ENCODE measurements at regions not wholly inside any gene's neighbourhood (a gene's known extent, or its start where the extent isn't known, plus 50 kb on each side); places are given as distances from the start of the nearest gene placed in this dataset.

- 78% methylated on average over 3 of the region's 3 CpGs for WGBS (ENCODE audit: insufficient coverage)
- Histone ChIP-seq H3K27ac (ENCODE audit: low read length) (no peak overlapping the region), H3K9me3 (ENCODE audit: control insufficient read depth, insufficient read depth, low read length) (peaks cover 4% of the 10 kb centered on the region), H3K4me1 (ENCODE audit: control insufficient read depth, insufficient read depth, low read length) (no peaks in the 10 kb centered on the region), H3K4me3 (ENCODE audit: low read length) (no peak overlapping the region), H3K36me3 (ENCODE audit: control insufficient read depth, insufficient read depth, low read length) (no peaks in the 10 kb centered on the region), H3K27me3 (ENCODE audit: control insufficient read depth, insufficient read depth, low read length) (no peaks in the 10 kb centered on the region)
- Mint-ChIP-seq H3K9me3 (peaks cover 2 to 6% of the 10 kb centered on the region in 2 donors), H3K4me1 (no peaks in the 10 kb centered on the region), H3K36me3 (no peaks in the 10 kb centered on the region), H3K4me3 (no peak overlapping the region), H3K27me3 (ENCODE audit: low read depth in 2 of 2) (no peaks in the 10 kb centered on the region), H3K27ac (no peak overlapping the region)
- intact Hi-C loops (cut with micrococcal nuclease), result no loop called here
- no peak for ATAC-seq
- DNase-seq, result no peak
- no peak for TF ChIP-seq CTCF (IDR thresholded peaks at IDR 0.05)
Measured at GRCh38 chr16:75996491-75996890, 270.2 kb upstream of the CPHXL start.

GRCh38 chr16:75997606-75998005 is 271.3 kb upstream of the CPHXL start:
- no peak for TF ChIP-seq CTCF (IDR thresholded peaks at IDR 0.05)
- no peaks in the 10 kb centered on the region for H3K4me1 ChIP-seq (ENCODE audit: control insufficient read depth, insufficient read depth, low read length)
- intact Hi-C loops (cut with micrococcal nuclease), result no loop called here
- H3K27ac ChIP-seq (ENCODE audit: low read length), result no peak overlapping the region
- no peaks in the 10 kb centered on the region for H3K27me3 ChIP-seq (ENCODE audit: control insufficient read depth, insufficient read depth, low read length)
- 90% methylated on average over 2 of the region's 6 CpGs for WGBS (ENCODE audit: insufficient coverage)
- H3K27ac Mint-ChIP-seq, result no peak overlapping the region
- peaks cover 4% of the 10 kb centered on the region for H3K9me3 ChIP-seq (ENCODE audit: control insufficient read depth, insufficient read depth, low read length)
- peaks cover 2 to 7% of the 10 kb centered on the region in 2 donors for H3K9me3 Mint-ChIP-seq
- no peaks in the 10 kb centered on the region for H3K36me3 Mint-ChIP-seq
- no peaks in the 10 kb centered on the region for H3K27me3 Mint-ChIP-seq (ENCODE audit: low read depth in 2 of 2)
- no peaks in the 10 kb centered on the region for H3K4me1 Mint-ChIP-seq
- ATAC-seq (no peak), DNase-seq (no peak)
- H3K4me3 Mint-ChIP-seq, result no peak overlapping the region
- no peak overlapping the region for H3K4me3 ChIP-seq (ENCODE audit: low read length)
- H3K36me3 ChIP-seq (ENCODE audit: control insufficient read depth, insufficient read depth, low read length), result no peaks in the 10 kb centered on the region

GRCh38 chr16:76007645-76008044 is 269.6 kb upstream of the CNTNAP4 start:
- intact Hi-C loops (cut with micrococcal nuclease), result no loop called here
- Histone ChIP-seq H3K36me3 (ENCODE audit: control insufficient read depth, insufficient read depth, low read length) (no peaks in the 10 kb centered on the region), H3K4me3 (ENCODE audit: low read length) (no peak overlapping the region), H3K27ac (ENCODE audit: low read length) (no peak overlapping the region), H3K4me1 (ENCODE audit: control insufficient read depth, insufficient read depth, low read length) (no peaks in the 10 kb centered on the region), H3K27me3 (ENCODE audit: control insufficient read depth, insufficient read depth, low read length) (no peaks in the 10 kb centered on the region), H3K9me3 (ENCODE audit: control insufficient read depth, insufficient read depth, low read length) (no peaks in the 10 kb centered on the region)
- WGBS (ENCODE audit: insufficient coverage), result 89% methylated on average over 1 of the region's 1 CpG
- no peak overlapping the region for H3K4me3 Mint-ChIP-seq
- no peak for ATAC-seq
- H3K36me3 Mint-ChIP-seq, result no peaks in the 10 kb centered on the region
- DNase-seq, result no peak
- TF ChIP-seq CTCF (IDR thresholded peaks at IDR 0.05), result no peak
- no peaks in the 10 kb centered on the region for H3K27me3 Mint-ChIP-seq (ENCODE audit: low read depth in 2 of 2)
- H3K4me1 Mint-ChIP-seq, result no peaks in the 10 kb centered on the region
- no peak overlapping the region for H3K27ac Mint-ChIP-seq
- H3K9me3 Mint-ChIP-seq, result peaks cover 2 to 4% of the 10 kb centered on the region in 2 donors

GRCh38 chr16:76023835-76024234 is 253.4 kb upstream of the CNTNAP4 start:
- WGBS (ENCODE audit: insufficient coverage), result 77% methylated on average over 2 of the region's 2 CpGs

More at GRCh38 chr16:76023835-76024234, 253.4 kb upstream of the CNTNAP4 start:
- no peak overlapping the region for H3K4me3 ChIP-seq (ENCODE audit: low read length)
- H3K27me3 ChIP-seq (ENCODE audit: control insufficient read depth, insufficient read depth, low read length), result no peaks in the 10 kb centered on the region
- DNase-seq (no peak), ATAC-seq (no peak)
- TF ChIP-seq CTCF (IDR thresholded peaks at IDR 0.05), result no peak
- intact Hi-C loops (cut with micrococcal nuclease), result no loop called here
- Mint-ChIP-seq H3K27ac (no peak overlapping the region), H3K9me3 (peaks cover 8 to 12% of the 10 kb centered on the region in 2 donors), H3K27me3 (ENCODE audit: low read depth in 2 of 2) (no peaks in the 10 kb centered on the region), H3K4me3 (no peak overlapping the region), H3K36me3 (no peaks in the 10 kb centered on the region), H3K4me1 (no peaks in the 10 kb centered on the region)
- no peak overlapping the region for H3K27ac ChIP-seq (ENCODE audit: low read length)
- H3K4me1 ChIP-seq (ENCODE audit: control insufficient read depth, insufficient read depth, low read length), result no peaks in the 10 kb centered on the region
- H3K9me3 ChIP-seq (ENCODE audit: control insufficient read depth, insufficient read depth, low read length), result no peaks in the 10 kb centered on the region
- H3K36me3 ChIP-seq (ENCODE audit: control insufficient read depth, insufficient read depth, low read length), result no peaks in the 10 kb centered on the region

All from natural killer cell (primary cell).